Upper lobe of left lung (tissue), 4 donors: ENCODE measurements at regions not wholly inside any gene's neighbourhood (a gene's known extent, or its start where the extent isn't known, plus 50 kb on each side); places are given as distances from the start of the nearest gene placed in this dataset.

Experiments used
- EP300 ChIP-seq, 4 donors: sonication (generic); formaldehyde crosslinking; IDR thresholded peaks; one replicate each; pipeline ENCODE4 v1.5.1; 2017; ENCODE audit warnings: antibody characterized with exemption in 4 of 4, control low read depth in 2 of 4
- POLR2A ChIP-seq, 4 donors: fragments of 450-650 bp; IDR thresholded peaks; one replicate each; pipeline ENCODE4 v1.5.1; 2016 to 2017; ENCODE audit warnings: antibody characterized with exemption in 4 of 4, mild to moderate bottlenecking in 2 of 4

DNA sequence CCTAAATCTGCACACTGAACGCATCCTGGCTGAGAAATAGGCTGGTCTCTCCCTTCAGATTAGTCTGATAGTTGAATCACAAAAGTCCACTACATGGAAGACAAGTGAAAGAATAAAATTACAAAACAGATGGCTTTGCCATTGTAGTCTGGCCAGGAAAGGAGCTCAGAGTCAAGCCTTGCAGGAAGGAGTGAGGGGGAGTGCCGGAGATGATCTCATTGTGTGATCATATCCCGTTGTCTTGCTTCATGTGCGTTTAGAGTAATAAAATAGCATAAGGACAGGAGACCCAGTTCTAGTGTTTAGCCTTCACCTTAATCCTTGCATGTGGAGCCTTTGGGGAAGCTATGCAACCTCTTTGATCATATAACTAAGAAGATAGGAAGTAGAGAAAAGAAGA, 666.7 kb upstream of the RAG2 start:
- TF ChIP-seq EP300 (IDR thresholded peaks at IDR 0.05) (no peak), POLR2A (IDR thresholded peaks at IDR 0.05) (no peak)
